ACC112 (cell line): ENCODE measurements at regions not wholly inside any gene's neighbourhood (a gene's known extent, or its start where the extent isn't known, plus 50 kb on each side); places are given as distances from the start of the nearest gene placed in this dataset.

Experiments
- H2AFZ ChIP-seq: fragments of 200-600 bp; sonication (generic); one replicate; pipeline ENCODE4 v1.6.0; 2017; ENCODE audit warnings: antibody characterized with exemption, low read length; ENCODE audit not compliant: unreplicated experiment
- H3K27ac ChIP-seq: fragments of 200-600 bp; sonication (generic); 2 replicates; pipeline ENCODE4 v1.5.1; 2014; ENCODE audit warnings: low read depth, mild to moderate bottlenecking, antibody characterized with exemption, low read length, moderate library complexity
- H3K27me3 ChIP-seq: fragments of 200-600 bp; sonication (generic); 2 replicates; pipeline ENCODE4 v1.6.1; 2014; ENCODE audit warnings: mild to moderate bottlenecking, antibody characterized with exemption, low read length, moderate library complexity, mixed read lengths; ENCODE audit not compliant: insufficient read depth
- H3K36me3 ChIP-seq: fragments of 200-600 bp; sonication (generic); 2 replicates; pipeline ENCODE4 v1.6.1; 2016; ENCODE audit warnings: mild to moderate bottlenecking, antibody characterized with exemption, low read length, moderate library complexity, mixed read lengths; ENCODE audit not compliant: insufficient read depth
- H3K4me1 ChIP-seq: fragments of 200-600 bp; sonication (generic); one replicate; pipeline ENCODE4 v1.6.1; 2016; ENCODE audit warnings: low read length, mixed read lengths; ENCODE audit not compliant: insufficient read depth, unreplicated experiment, control insufficient read depth
- H3K4me3 ChIP-seq: fragments of 200-600 bp; sonication (generic); 2 replicates; pipeline ENCODE4 v1.5.1; 2014; ENCODE audit warnings: mild to moderate bottlenecking, low read depth, low read length
- H3K79me2 ChIP-seq: fragments of 200-600 bp; sonication (generic); one replicate; pipeline ENCODE4 v1.6.0; 2016; ENCODE audit warnings: low read length; ENCODE audit not compliant: control insufficient read depth, unreplicated experiment, insufficient read depth

GRCh38 chr18:72197591-72197990, 346.6 kb downstream of the CBLN2 start:
- H2AFZ ChIP-seq = no peak overlapping the region
- no peak overlapping the region for H3K27ac ChIP-seq
- no peak overlapping the region for H3K4me3 ChIP-seq
- H3K79me2 ChIP-seq = no peaks in the 10 kb centered on the region
- no peaks in the 10 kb centered on the region for H3K4me1 ChIP-seq
- H3K36me3 ChIP-seq = no peaks in the 10 kb centered on the region
- no peaks in the 10 kb centered on the region for H3K27me3 ChIP-seq

DNA sequence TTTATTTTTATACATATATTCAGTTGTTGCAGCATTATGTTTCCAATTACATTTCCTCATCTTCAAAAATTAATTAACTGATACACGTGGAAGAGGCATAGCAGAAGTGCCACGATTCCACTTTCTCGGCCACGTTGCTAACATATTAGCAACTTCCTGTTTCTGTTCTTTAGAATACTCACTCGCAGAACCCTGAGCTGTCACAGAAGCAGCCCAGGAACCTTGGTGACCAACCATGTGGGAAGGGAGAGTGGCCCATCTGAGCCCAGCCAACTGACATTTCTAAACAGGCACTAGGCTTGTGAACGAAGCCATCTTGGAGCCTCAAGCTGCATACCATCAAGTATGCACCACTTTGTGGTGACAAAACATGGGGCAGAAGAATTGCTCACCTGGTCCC, 350.1 kb downstream of the CBLN2 start:
- H3K79me2 ChIP-seq = no peaks in the 10 kb centered on the region
- H3K36me3 ChIP-seq = no peaks in the 10 kb centered on the region
- H3K4me3 ChIP-seq = no peak overlapping the region
- no peak overlapping the region for H3K27ac ChIP-seq
- H2AFZ ChIP-seq = no peak overlapping the region
- H3K4me1 ChIP-seq = no peaks in the 10 kb centered on the region
- H3K27me3 ChIP-seq = no peaks in the 10 kb centered on the region

GRCh38 chr18:72187956-72188355, 356.2 kb downstream of the CBLN2 start:
- Histone ChIP-seq H3K27ac (no peak overlapping the region), H3K79me2 (no peaks in the 10 kb centered on the region), H3K4me3 (no peak overlapping the region), H2AFZ (no peak overlapping the region), H3K36me3 (no peaks in the 10 kb centered on the region), H3K27me3 (no peaks in the 10 kb centered on the region), H3K4me1 (no peaks in the 10 kb centered on the region)

DNA sequence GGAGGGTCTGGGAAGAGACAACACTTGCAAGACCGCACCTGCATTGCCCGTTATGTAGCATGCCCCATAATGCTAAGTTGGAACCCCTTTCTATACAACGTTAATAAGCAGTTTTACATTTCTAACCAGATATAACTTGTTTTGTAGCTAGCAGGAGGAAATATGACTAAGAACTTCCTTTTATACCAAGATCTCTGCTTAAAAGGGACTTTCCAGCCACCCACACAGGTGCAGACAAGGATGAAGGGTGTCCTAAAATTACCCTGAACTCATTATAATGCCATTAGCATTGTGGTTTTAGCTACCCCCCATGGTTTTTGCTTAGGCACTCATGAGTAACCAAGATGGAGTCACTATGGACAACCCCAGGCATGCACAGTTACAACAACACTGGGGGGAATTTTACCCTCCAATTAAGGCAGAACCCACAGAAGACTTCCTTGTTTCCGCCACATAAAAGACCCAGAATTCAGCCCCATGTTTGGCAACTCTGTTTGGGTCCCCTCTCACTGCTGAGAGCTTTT, 362.8 kb downstream of the CBLN2 start:
- no peaks in the 10 kb centered on the region for H3K79me2 ChIP-seq
- no peaks in the 10 kb centered on the region for H3K4me1 ChIP-seq
- H3K27ac ChIP-seq = no peak overlapping the region
- H3K36me3 ChIP-seq = no peaks in the 10 kb centered on the region
- no peak overlapping the region for H2AFZ ChIP-seq
- no peaks in the 10 kb centered on the region for H3K27me3 ChIP-seq
- no peak overlapping the region for H3K4me3 ChIP-seq

GRCh38 chr18:72180689-72181088, 363.5 kb downstream of the CBLN2 start:
- H3K4me1 ChIP-seq = no peaks in the 10 kb centered on the region
- H3K36me3 ChIP-seq = no peaks in the 10 kb centered on the region
- H2AFZ ChIP-seq = no peak overlapping the region
- H3K4me3 ChIP-seq = no peak overlapping the region
- no peaks in the 10 kb centered on the region for H3K27me3 ChIP-seq
- no peaks in the 10 kb centered on the region for H3K79me2 ChIP-seq
- H3K27ac ChIP-seq = no peak overlapping the region

DNA sequence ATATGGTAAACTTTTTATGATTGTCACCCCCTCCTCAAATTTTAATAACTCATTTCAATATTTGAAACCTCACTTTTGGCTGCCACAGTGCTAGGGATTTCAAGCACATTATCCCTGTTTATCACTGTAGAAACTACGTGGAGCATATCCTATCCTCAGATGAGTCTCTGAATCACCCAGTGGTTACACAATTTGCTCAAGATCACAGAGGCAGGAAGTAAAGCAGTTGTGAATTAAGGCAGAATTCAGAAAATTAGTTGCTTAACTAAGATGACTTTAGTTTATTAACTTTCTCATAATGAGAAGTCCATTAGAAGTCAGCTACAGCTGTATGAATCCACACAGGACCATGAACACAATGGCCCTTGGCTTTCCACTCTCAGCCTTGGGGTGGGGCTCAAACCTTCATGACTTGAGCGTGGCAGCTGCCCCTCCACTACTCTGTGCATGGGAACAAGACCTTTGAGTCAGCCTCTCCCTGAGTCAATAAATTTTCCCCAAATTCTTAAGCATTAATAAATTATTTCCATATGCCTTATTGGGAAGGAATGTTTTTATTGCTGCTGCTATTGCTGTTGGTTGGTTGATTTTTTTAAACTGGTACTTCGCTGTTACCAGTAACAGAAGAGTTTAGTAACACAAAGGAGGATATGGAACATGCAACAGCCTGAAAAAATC, 369.0 kb downstream of the CBLN2 start:
- Histone ChIP-seq H3K79me2 (no peaks in the 10 kb centered on the region), H3K4me3 (no peak overlapping the region), H2AFZ (no peak overlapping the region), H3K27ac (no peak overlapping the region), H3K36me3 (no peaks in the 10 kb centered on the region), H3K27me3 (no peaks in the 10 kb centered on the region), H3K4me1 (no peaks in the 10 kb centered on the region)

DNA sequence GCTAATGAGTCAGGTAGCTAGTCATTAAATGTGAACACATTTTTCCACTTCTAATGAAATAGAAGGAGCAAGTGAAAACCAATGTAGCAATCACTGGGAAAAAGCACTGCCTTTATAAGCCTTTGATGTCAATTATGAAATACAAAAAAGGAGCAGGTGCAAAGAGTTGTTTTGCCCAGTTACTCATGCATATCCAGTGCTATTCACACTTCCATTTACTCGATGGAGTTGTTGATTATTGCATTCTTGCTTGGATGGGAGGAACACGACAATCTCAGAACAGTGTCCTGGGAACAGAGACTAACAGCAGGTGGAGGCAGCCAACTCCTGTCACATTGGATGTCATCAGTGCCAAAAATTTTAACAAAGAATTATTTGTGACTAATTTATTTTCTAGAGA, 372.5 kb downstream of the CBLN2 start:
- Histone ChIP-seq H2AFZ (no peak overlapping the region), H3K36me3 (no peaks in the 10 kb centered on the region), H3K27me3 (no peaks in the 10 kb centered on the region), H3K4me3 (no peak overlapping the region), H3K27ac (no peak overlapping the region), H3K4me1 (no peaks in the 10 kb centered on the region), H3K79me2 (no peaks in the 10 kb centered on the region)

DNA sequence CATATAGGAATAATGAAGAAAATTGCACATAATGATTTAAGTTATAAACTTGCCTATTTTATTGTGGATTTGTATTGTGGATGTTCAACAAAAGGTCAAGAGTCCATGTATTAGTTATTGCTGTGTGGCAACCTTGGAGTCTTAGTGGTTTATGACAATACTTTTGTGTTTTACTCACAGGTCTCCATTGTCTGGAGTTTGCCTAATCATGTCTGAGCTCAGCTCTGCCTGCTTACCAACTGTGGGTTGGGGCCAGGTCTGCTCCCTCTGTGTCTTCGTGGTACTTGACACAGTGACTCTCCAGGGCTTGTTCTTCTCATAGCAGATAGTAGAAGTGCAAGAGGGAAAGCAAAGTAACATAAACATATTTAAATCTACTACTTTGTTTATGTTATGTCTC, 382.5 kb downstream of the CBLN2 start:
- no peak overlapping the region for H3K27ac ChIP-seq
- H3K4me3 ChIP-seq = no peak overlapping the region
- H2AFZ ChIP-seq = no peak overlapping the region
- no peaks in the 10 kb centered on the region for H3K79me2 ChIP-seq
- no peaks in the 10 kb centered on the region for H3K27me3 ChIP-seq
- no peaks in the 10 kb centered on the region for H3K4me1 ChIP-seq
- H3K36me3 ChIP-seq = no peaks in the 10 kb centered on the region

- no peaks in the 10 kb centered on the region for H3K27me3 ChIP-seq
Measured at GRCh38 chr18:72160510-72161445, 383.4 kb downstream of the CBLN2 start.

DNA sequence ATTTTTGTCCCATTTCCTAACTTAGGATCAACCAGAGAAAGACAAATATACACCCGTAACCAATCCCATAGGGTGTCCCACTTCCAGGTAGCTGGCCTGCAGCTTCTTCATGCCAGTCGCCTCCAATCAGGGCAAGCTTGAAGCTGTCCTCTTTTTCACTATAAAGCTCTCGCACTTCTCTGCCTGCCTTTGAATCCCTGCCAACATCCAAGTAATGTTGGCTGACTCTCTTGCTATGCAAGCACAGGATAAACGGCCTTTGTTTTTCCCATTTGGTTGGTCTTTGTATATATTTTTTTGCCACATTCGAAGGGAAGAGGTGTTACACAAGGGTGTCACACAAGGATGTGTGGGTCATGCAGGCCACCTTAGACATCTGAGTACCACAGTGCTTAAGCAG, 388.8 kb downstream of the CBLN2 start:
- Histone ChIP-seq H2AFZ (no peak overlapping the region), H3K36me3 (no peaks in the 10 kb centered on the region), H3K4me3 (no peak overlapping the region)

More at GRCh38 chr18:72160510-72161445, 383.4 kb downstream of the CBLN2 start:
- Histone ChIP-seq H3K4me3 (no peak overlapping the region), H3K27ac (no peak overlapping the region), H3K4me1 (no peaks in the 10 kb centered on the region), H2AFZ (no peak overlapping the region), H3K79me2 (no peaks in the 10 kb centered on the region), H3K36me3 (no peaks in the 10 kb centered on the region)

More for the DNA sequence above, 388.8 kb downstream of the CBLN2 start:
- H3K4me1 ChIP-seq = no peaks in the 10 kb centered on the region
- H3K27ac ChIP-seq = no peak overlapping the region
- H3K79me2 ChIP-seq = no peaks in the 10 kb centered on the region
- no peaks in the 10 kb centered on the region for H3K27me3 ChIP-seq
